ENCODE measurements at regions not wholly inside any gene's neighbourhood (a gene's known extent, or its start where the extent isn't known, plus 50 kb on each side); places are given as distances from the start of the nearest gene placed in this dataset.
"Not testable (repeated sequence)": the region's sequence is repeated elsewhere in the genome, so short reads cannot be mapped to it uniquely, and the experiment has no call there.

GRCh38 chr4:42824278-42824977, 68.1 kb upstream of the GRXCR1 start:
- POLR2A ChIA-PET: no interaction called here
- CTCF ChIA-PET: no interaction called here

GRCh38 chr4:42821230-42821629, 71.3 kb upstream of the GRXCR1 start:
- POLR2A ChIA-PET: no interaction called here
- CTCF ChIA-PET: no interaction called here

GRCh38 chr4:42819863-42820514, 72.5 kb upstream of the GRXCR1 start:
- POLR2A ChIA-PET: no interaction called here
- CTCF ChIA-PET: no interaction called here

- CTCF ChIA-PET: interaction anchor here (1.5 kb wide), 1 partner anchor 145 kb away, joined by 5 read pairs; no protein-coding TSS in a partner anchor
- POLR2A ChIA-PET: no interaction called here
Measured at GRCh38 chr4:42817913-42818312, 74.6 kb upstream of the GRXCR1 start.

- ChIA-PET CTCF (interaction anchor here (0.6 to 1.5 kb wide), 6 partner anchors 26 to 316 kb away, joined by 3 to 5 read pairs (median 4); no protein-coding TSS in a partner anchor), POLR2A (interaction anchor here (0.6 kb wide), 1 partner anchor 139 kb away, joined by 3 read pairs; no protein-coding TSS in a partner anchor)
Measured at GRCh38 chr4:42816880-42817400, 75.6 kb upstream of the GRXCR1 start.

GRCh38 chr4:42816189-42816879, 76.2 kb upstream of the GRXCR1 start:
- ChIA-PET CTCF (interaction anchor here (0.7 kb wide), 1 partner anchor 56 kb away, joined by 3 read pairs; no protein-coding TSS in a partner anchor), POLR2A (interaction anchor here (0.6 kb wide), 1 partner anchor 138 kb away, joined by 3 read pairs; no protein-coding TSS in a partner anchor)

GRCh38 chr4:42809419-42810084, 83.0 kb upstream of the GRXCR1 start:
- POLR2A ChIA-PET: no interaction called here
- CTCF ChIA-PET: no interaction called here

GRCh38 chr4:42806303-42806835, 86.1 kb upstream of the GRXCR1 start:
- ChIA-PET POLR2A (no interaction called here), CTCF (interaction anchor here (0.6 kb wide), 1 partner anchor 421 kb away, joined by 3 read pairs; no protein-coding TSS in a partner anchor)

GRCh38 chr4:42789041-42789567, 103.4 kb upstream of the GRXCR1 start:
- ChIA-PET CTCF (no interaction called here), POLR2A (no interaction called here)

- CTCF ChIA-PET: no interaction called here
- POLR2A ChIA-PET: no interaction called here
Measured at GRCh38 chr4:42787079-42787463, 105.4 kb upstream of the GRXCR1 start.

- POLR2A ChIA-PET: no interaction called here
- CTCF ChIA-PET: no interaction called here
Measured at GRCh38 chr4:42786350-42787078, 106.0 kb upstream of the GRXCR1 start.

GRCh38 chr4:42785817-42786216, 106.7 kb upstream of the GRXCR1 start:
- ChIA-PET POLR2A (no interaction called here), CTCF (no interaction called here)

- ChIA-PET POLR2A (no interaction called here), CTCF (no interaction called here)
Measured at GRCh38 chr4:42781315-42781714, 111.2 kb upstream of the GRXCR1 start.

- ChIA-PET CTCF (no interaction called here), POLR2A (no interaction called here)
Measured at GRCh38 chr4:42778349-42778748, 114.2 kb upstream of the GRXCR1 start.

- CTCF ChIA-PET: interaction anchor here (0.9 to 1.3 kb wide), 3 partner anchors 49 to 207 kb away, joined by 3 to 4 read pairs (median 3); no protein-coding TSS in a partner anchor
- POLR2A ChIA-PET: no interaction called here
Measured at GRCh38 chr4:42768125-42768748, 111.3 kb upstream of the ATP8A1 start.

GRCh38 chr4:42767669-42768068, 110.8 kb upstream of the ATP8A1 start:
- CTCF ChIA-PET: interaction anchor here (0.9 to 1.3 kb wide), 3 partner anchors 49 to 207 kb away, joined by 3 to 4 read pairs (median 3); no protein-coding TSS in a partner anchor
- POLR2A ChIA-PET: no interaction called here

- ChIA-PET POLR2A (no interaction called here), CTCF (no interaction called here)
Measured at GRCh38 chr4:42761804-42762203, 104.9 kb upstream of the ATP8A1 start.

- POLR2A ChIA-PET, CTCF ChIA-PET: not testable (repeated sequence)
Measured at GRCh38 chr4:42754965-42755364, 98.1 kb upstream of the ATP8A1 start.
